TTC549 (cell line): ENCODE measurements at regions not wholly inside any gene's neighbourhood (a gene's known extent, or its start where the extent isn't known, plus 50 kb on each side); places are given as distances from the start of the nearest gene placed in this dataset.

Experiments used
- FAIRE-seq: peaks from 2 replicates; lab custom pipeline; 2012; peaks lifted over from hg19 to GRCh38; lab: Jason Lieb, UNC

- FAIRE-seq = no peak
Observed at GRCh38 chr2:103734911-103735310, 973.1 kb downstream of the TMEM182 start.

- FAIRE-seq = no peak
Observed at GRCh38 chr2:103738108-103738507, 976.3 kb downstream of the TMEM182 start.

- no peak for FAIRE-seq
Observed at GRCh38 chr2:103738606-103739005, 976.8 kb downstream of the TMEM182 start.

- no peak for FAIRE-seq
Observed at GRCh38 chr2:103739186-103739585, 977.4 kb downstream of the TMEM182 start.

GRCh38 chr2:103739921-103740320 is 978.1 kb downstream of the TMEM182 start:
- FAIRE-seq = no peak

- no peak for FAIRE-seq
Observed at GRCh38 chr2:103740631-103741030, 978.8 kb downstream of the TMEM182 start.

GRCh38 chr2:103743195-103743594 is 981.4 kb downstream of the TMEM182 start:
- no peak for FAIRE-seq

GRCh38 chr2:103754530-103754929 is 992.7 kb downstream of the TMEM182 start:
- FAIRE-seq = no peak

GRCh38 chr2:103773884-103774283 is 1012.1 kb downstream of the TMEM182 start:
- FAIRE-seq = no peak

- no peak for FAIRE-seq
Observed at GRCh38 chr2:103780088-103780702, 1018.4 kb downstream of the TMEM182 start.

- FAIRE-seq = no peak
Observed at GRCh38 chr2:103781313-103781712, 1019.5 kb downstream of the TMEM182 start.

GRCh38 chr2:103784261-103784660 is 1022.4 kb downstream of the TMEM182 start:
- FAIRE-seq = no peak

GRCh38 chr2:103785432-103785831 is 1023.6 kb downstream of the TMEM182 start:
- FAIRE-seq = no peak

GRCh38 chr2:103785956-103786355 is 1024.1 kb downstream of the TMEM182 start:
- FAIRE-seq = no peak

GRCh38 chr2:103788389-103788788 is 1026.6 kb downstream of the TMEM182 start:
- no peak for FAIRE-seq

- FAIRE-seq = no peak
Observed at GRCh38 chr2:103788951-103789350, 1027.1 kb downstream of the TMEM182 start.

GRCh38 chr2:103789381-103790095 is 1027.7 kb downstream of the TMEM182 start:
- FAIRE-seq = no peak

GRCh38 chr2:103792042-103792441 is 1030.2 kb downstream of the TMEM182 start:
- no peak for FAIRE-seq

GRCh38 chr2:103798291-103798690 is 1036.5 kb downstream of the TMEM182 start:
- FAIRE-seq = no peak

- FAIRE-seq = no peak
Observed at GRCh38 chr2:103804013-103804412, 1042.2 kb downstream of the TMEM182 start.

- no peak for FAIRE-seq
Observed at GRCh38 chr2:103805746-103806145, 1043.9 kb downstream of the TMEM182 start.

- no peak for FAIRE-seq
Observed at GRCh38 chr2:103808814-103809213, 1045.1 kb upstream of the POU3F3 start.

- no peak for FAIRE-seq
Observed at GRCh38 chr2:103809415-103809814, 1044.5 kb upstream of the POU3F3 start.

- FAIRE-seq = no peak
Observed at GRCh38 chr2:103809941-103810441, 1043.9 kb upstream of the POU3F3 start.
